ENCODE measurements at regions not wholly inside any gene's neighbourhood (a gene's known extent, or its start where the extent isn't known, plus 50 kb on each side); places are given as distances from the start of the nearest gene placed in this dataset.

- Mint-ChIP-seq H3K27me3 (peaks cover 14% of the 10 kb centered on the region), H3K27ac (no peak overlapping the region), H3K36me3 (no peaks in the 10 kb centered on the region), H3K9me3 (peaks cover 19% of the 10 kb centered on the region), H3K4me1 (no peaks in the 10 kb centered on the region), H3K4me3 (no peak overlapping the region)
- DNase-seq: no peak
Measured at GRCh38 chr15:56519000-56519399, 54.1 kb upstream of the MNS1 start.
